H1 (cell line): ENCODE measurements at regions not wholly inside any gene's neighbourhood (a gene's known extent, or its start where the extent isn't known, plus 50 kb on each side); places are given as distances from the start of the nearest gene placed in this dataset.

Experiments
- CTCF ChIA-PET: fragments of 300-600 bp; sonication (Branson Sonifier 250); formaldehyde crosslinking; loops from one replicate; lab custom pipeline; 2021; ENCODE audit not compliant: partially characterized antibody; lab: Charles Lee
- POLR2A ChIA-PET: fragments of 300-600 bp; sonication (Branson Sonifier 250); formaldehyde crosslinking; loops from one replicate; lab custom pipeline; 2021; ENCODE audit warnings: inconsistent platforms; ENCODE audit not compliant: partially characterized antibody; lab: Charles Lee
- DNase-seq, 2 experiments: peaks; one replicate each; pipeline versions ENCODE4 v3.0.0 to v3.0.0-alpha.2; 2010 to 2022; ENCODE audit warnings: low spot score in 2 of 2, low read depth in 1 of 2, mixed read lengths in 1 of 2
- FAIRE-seq: peaks from 2 replicates; lab custom pipeline; 2011; peaks lifted over from hg19 to GRCh38; lab: Jason Lieb, UNC
- H2AFZ ChIP-seq: 2 replicates; pipeline ENCODE4 v1.8.1; 2012; ENCODE audit warnings: low read length, inconsistent platforms
- H2AK5ac ChIP-seq: 2 replicates; pipeline ENCODE4 v1.6.1; 2013; ENCODE audit warnings: low read depth, low read length
- H2BK120ac ChIP-seq: replicated peaks from 2 replicates; pipeline ENCODE3; 2013; ENCODE audit warnings: low read depth, low read length, inconsistent platforms
- H2BK12ac ChIP-seq: 2 replicates; pipeline ENCODE4 v1.6.1; 2013; ENCODE audit warnings: low read depth, low read length
- H2BK15ac ChIP-seq: 2 replicates; pipeline ENCODE4 v1.6.1; 2013; ENCODE audit warnings: low read length
- H2BK20ac ChIP-seq: 2 replicates; pipeline ENCODE4 v1.6.1; 2013; ENCODE audit warnings: low read length
- H2BK5ac ChIP-seq: 2 replicates; pipeline ENCODE4 v1.6.1; 2013; ENCODE audit warnings: low read depth, low read length
- H3K14ac ChIP-seq: 2 replicates; pipeline ENCODE4 v1.6.1; 2013; ENCODE audit warnings: inconsistent platforms; ENCODE audit not compliant: insufficient read length
- H3K18ac ChIP-seq: 2 replicates; pipeline ENCODE4 v1.6.1; 2013; ENCODE audit warnings: low read length; ENCODE audit errors: extremely low read depth
- H3K23ac ChIP-seq: 2 replicates; pipeline ENCODE4 v1.6.1; 2013; ENCODE audit warnings: inconsistent platforms; ENCODE audit not compliant: insufficient read length
- H3K23me2 ChIP-seq: 2 replicates; pipeline ENCODE4 v1.6.1; 2013; ENCODE audit warnings: low read depth, low read length
- H3K27ac ChIP-seq: 2 replicates; pipeline ENCODE4 v1.6.1; 2011; ENCODE audit warnings: low read depth, low read length, inconsistent platforms
- H3K27me3 ChIP-seq, 4 experiments: replicated peaks in 1 of 4; 1 replicate in 1 of 4; 2 replicates in 3 of 4; pipeline versions ENCODE4 v1.6.1 to v1.8.1; 2011 to 2013; ENCODE audit warnings: low read length in 3 of 4, mild to moderate bottlenecking in 3 of 4, inconsistent platforms in 2 of 4, mixed read lengths in 2 of 4, moderate library complexity in 1 of 4; ENCODE audit not compliant: control insufficient read depth in 3 of 4, insufficient read depth in 3 of 4; ENCODE audit errors: extremely low read depth in 1 of 4
- H3K36me3 ChIP-seq, 4 experiments: 2 replicates each; pipeline versions ENCODE4 v1.6.1 to v1.8.1; 2011 to 2013; ENCODE audit warnings: mild to moderate bottlenecking in 4 of 4, low read length in 3 of 4, moderate library complexity in 2 of 4, control low read depth in 1 of 4, inconsistent platforms in 1 of 4; ENCODE audit not compliant: insufficient read depth in 4 of 4, control insufficient read depth in 2 of 4
- H3K4ac ChIP-seq: replicated peaks from 2 replicates; pipeline ENCODE3; 2013; ENCODE audit warnings: low read length, low read depth, mixed read lengths, inconsistent platforms; ENCODE audit not compliant: insufficient read length
- H3K4me1 ChIP-seq, 4 experiments: replicated peaks in 1 of 4; 1 replicate in 1 of 4; 2 replicates in 3 of 4; pipeline versions ENCODE4 v1.6.1 to v1.8.1; 2011 to 2013; ENCODE audit warnings: low read length in 3 of 4, inconsistent platforms in 2 of 4, mixed read lengths in 1 of 4; ENCODE audit not compliant: insufficient read depth in 4 of 4, control insufficient read depth in 3 of 4
- H3K4me2 ChIP-seq, 2 experiments: 2 replicates each; pipeline versions ENCODE4 v1.6.1 to v1.8.1; 2011 to 2013; ENCODE audit warnings: low read depth in 2 of 2, low read length in 2 of 2, control low read depth in 1 of 2, inconsistent platforms in 1 of 2, mild to moderate bottlenecking in 1 of 2; ENCODE audit not compliant: insufficient read depth in 1 of 2
- H3K4me3 ChIP-seq, 4 experiments: fragments of 200-600, 300-600 bp in 1 of 4; sonication (generic), shearing (Covaris generic), sonication (Bioruptor Twin) in 1 of 4; 2 replicates each; pipeline versions ENCODE4 v1.5.1 to v1.8.1; 2011 to 2016; ENCODE audit warnings: low read length in 4 of 4, low read depth in 3 of 4, control low read depth in 2 of 4, inconsistent platforms in 2 of 4, mild to moderate bottlenecking in 2 of 4, mixed read lengths in 1 of 4, moderate library complexity in 1 of 4; ENCODE audit not compliant: insufficient read depth in 2 of 4; ENCODE audit errors: extremely low read depth in 1 of 4
- H3K56ac ChIP-seq: replicated peaks from 2 replicates; pipeline ENCODE3; 2013; ENCODE audit warnings: low read depth, mild to moderate bottlenecking, mixed read lengths, low read length, inconsistent platforms; ENCODE audit not compliant: insufficient read length
- H3K79me1 ChIP-seq: 2 replicates; pipeline ENCODE4 v1.6.1; 2013; ENCODE audit warnings: low read depth, low read length, control low read depth
- H3K79me2 ChIP-seq, 2 experiments: 2 replicates each; pipeline versions ENCODE4 v1.6.1 to v1.8.1; 2012 to 2013; ENCODE audit warnings: low read length in 2 of 2, mild to moderate bottlenecking in 2 of 2, inconsistent platforms in 1 of 2; ENCODE audit not compliant: insufficient read depth in 2 of 2, control insufficient read depth in 1 of 2
- H3K9ac ChIP-seq, 4 experiments: replicated peaks in 1 of 4; 1 replicate in 1 of 4; 2 replicates in 3 of 4; pipeline versions ENCODE4 v1.6.1 to v1.8.1; 2011 to 2013; ENCODE audit warnings: low read depth in 3 of 4, low read length in 3 of 4, control low read depth in 2 of 4, mild to moderate bottlenecking in 2 of 4, moderate library complexity in 2 of 4, inconsistent platforms in 1 of 4; ENCODE audit errors: extremely low read depth in 1 of 4
- H3K9me3 ChIP-seq, 2 experiments: 2 replicates each; pipeline versions ENCODE4 v1.6.1 to v1.8.1; 2012 to 2013; ENCODE audit warnings: mild to moderate bottlenecking in 2 of 2, moderate library complexity in 2 of 2, control low read depth in 1 of 2, inconsistent platforms in 1 of 2, low read depth in 1 of 2, low read length in 1 of 2, mixed read lengths in 1 of 2; ENCODE audit not compliant: insufficient read depth in 2 of 2
- H4K20me1 ChIP-seq, 2 experiments: replicated peaks in 1 of 2; 2 replicates each; pipeline versions ENCODE3 to v1.8.1; 2011 to 2013; ENCODE audit warnings: inconsistent platforms in 2 of 2, low read length in 2 of 2, mild to moderate bottlenecking in 1 of 2; ENCODE audit not compliant: insufficient read depth in 2 of 2, control insufficient read depth in 1 of 2
- H4K5ac ChIP-seq: 2 replicates; pipeline ENCODE4 v1.6.1; 2013; ENCODE audit warnings: low read length, low read depth, mixed read lengths, inconsistent platforms; ENCODE audit not compliant: insufficient read length
- H4K8ac ChIP-seq: 2 replicates; pipeline ENCODE4 v1.8.0; 2013; ENCODE audit warnings: mild to moderate bottlenecking, moderate library complexity, low read length, inconsistent platforms; ENCODE audit not compliant: insufficient read depth; ENCODE audit errors: extremely low read depth
- H4K91ac ChIP-seq: replicated peaks from 2 replicates; pipeline ENCODE3; 2013; ENCODE audit warnings: low read length, mixed read lengths, inconsistent platforms; ENCODE audit not compliant: insufficient read length
- E2F6 ChIP-seq: IDR thresholded peaks from 2 replicates; pipeline ENCODE4 v1.6.1; 2012; ENCODE audit warnings: inconsistent platforms
- KDM1A ChIP-seq: fragments of 200-600, 300-600 bp; sonication (generic); IDR thresholded peaks from 2 replicates; pipeline ENCODE4 v1.7.1; 2016; ENCODE audit warnings: mild to moderate bottlenecking, low read length, borderline replicate concordance
- NANOG ChIP-seq: IDR thresholded peaks from 2 replicates; pipeline ENCODE4 v1.6.1; 2011; ENCODE audit warnings: low read length, low read depth, mild to moderate bottlenecking, inconsistent platforms; ENCODE audit not compliant: insufficient read depth, poor library complexity, severe bottlenecking
- RAD21 ChIP-seq, 2 experiments: IDR thresholded peaks in 1 of 2; conservative IDR thresholded peaks in 1 of 2; 2 replicates each; pipeline ENCODE4 v1.6.1; 2011; ENCODE audit warnings: low read depth in 2 of 2, low read length in 2 of 2, improper control_type of control experiment in 1 of 2, inconsistent platforms in 1 of 2, mild to moderate bottlenecking in 1 of 2, moderate library complexity in 1 of 2
- RNF2 ChIP-seq: fragments of 200-900, 300-1000 bp; sonication (generic); IDR thresholded peaks from 2 replicates; pipeline ENCODE4 v1.7.1; 2016; ENCODE audit warnings: borderline replicate concordance, low read depth, mild to moderate bottlenecking, antibody characterized with exemption, low read length; ENCODE audit not compliant: poor library complexity, severe bottlenecking; ENCODE audit errors: missing control alignments
- TAF7 ChIP-seq: optimal IDR thresholded peaks from 2 replicates; pipeline ENCODE3; 2011; ENCODE audit warnings: low read depth, mild to moderate bottlenecking, inconsistent platforms, low read length, moderate library complexity, borderline replicate concordance
- WGBS, 2 experiments: shearing (Covaris generic) in 1 of 2; methylation state at CpG; one replicate each; pipeline versions ENCODE4 v1.1.6 to v1.1.7; 2013 to 2015; ENCODE audit warnings: low lambda C conversion rate in 2 of 2, mixed read lengths in 2 of 2, inconsistent platforms in 1 of 2, low coverage in 1 of 2, missing lambda C conversion rate in 1 of 2; ENCODE audit not compliant: insufficient replicate concordance in 2 of 2, insufficient coverage in 1 of 2, insufficient read length in 1 of 2; ENCODE audit errors: extremely low coverage in 1 of 2, missing lambda C conversion rate in 1 of 2; 5-methylcytosine and 5-hydroxymethylcytosine counted together

DNA sequence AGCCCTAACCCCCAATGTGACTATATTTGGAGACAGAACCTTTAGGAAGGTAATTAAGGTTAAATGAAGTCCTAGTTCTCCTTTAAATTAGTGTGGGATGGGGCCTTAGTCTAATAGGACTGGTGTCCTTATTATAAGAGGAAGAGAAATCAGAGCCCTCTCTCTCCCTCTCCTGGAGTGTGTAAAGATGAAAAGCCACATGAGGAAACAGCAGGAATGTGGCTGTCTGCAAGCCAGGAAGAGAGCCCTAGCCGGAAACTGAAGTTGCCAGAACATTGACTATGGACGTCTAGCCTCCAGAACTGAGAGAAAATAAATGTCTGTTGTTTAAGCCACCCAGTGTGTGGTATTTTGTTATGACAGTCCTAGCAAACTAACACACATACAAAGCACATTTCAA, 802.9 kb upstream of the AMELY start:
- WGBS, 2 experiments: no CpG with 5 or more reads among the region's 2 CpGs
- TF ChIP-seq KDM1A: no peak
- TF ChIP-seq TAF7: no peak
- TF ChIP-seq NANOG: no peak
- TF ChIP-seq RAD21 (IDR thresholded peaks at IDR 0.05 in 1 of 2, conservative IDR thresholded peaks at IDR 0.05 in 1 of 2; ENCODE audit: low read depth in 2 of 2, low read length in 2 of 2): no peak
- TF ChIP-seq RNF2: no peak
- no peak for TF ChIP-seq E2F6

More for the DNA sequence above, 802.9 kb upstream of the AMELY start:
- H3K18ac ChIP-seq: no peak overlapping the region
- H2BK20ac ChIP-seq: no peak overlapping the region
- H3K27ac ChIP-seq: no peak overlapping the region
- H3K4ac ChIP-seq: no peak overlapping the region
- no peaks in the 10 kb centered on the region for H3K79me2 ChIP-seq
- no peak overlapping the region for H4K8ac ChIP-seq
- ChIA-PET CTCF (no interaction called here), POLR2A (no interaction called here)
- no peaks in the 10 kb centered on the region for H3K36me3 ChIP-seq
- H3K27me3 ChIP-seq: no peaks in the 10 kb centered on the region
- H3K4me1 ChIP-seq: no peaks in the 10 kb centered on the region
- H3K9me3 ChIP-seq: peaks cover 0 to 3% of the 10 kb centered on the region in 2 experiments; a peak in 1 of 4 replicates
- no peak overlapping the region for H3K4me3 ChIP-seq
- no peak overlapping the region for H4K5ac ChIP-seq
- no peak overlapping the region for H4K91ac ChIP-seq
- no peak overlapping the region for H3K23ac ChIP-seq
- H2BK5ac ChIP-seq: no peak overlapping the region
- H2AFZ ChIP-seq: no peak overlapping the region
- no peak overlapping the region for H2AK5ac ChIP-seq
- H3K14ac ChIP-seq: no peak overlapping the region
- no peak overlapping the region for H2BK15ac ChIP-seq
- no peak overlapping the region for H3K4me2 ChIP-seq
- no peak for DNase-seq
- no peaks in the 10 kb centered on the region for H3K23me2 ChIP-seq
- no peak for FAIRE-seq
- no peak overlapping the region for H2BK12ac ChIP-seq
- no peak overlapping the region for H3K9ac ChIP-seq
- no peaks in the 10 kb centered on the region for H4K20me1 ChIP-seq
- no peaks in the 10 kb centered on the region for H3K79me1 ChIP-seq
- no peak overlapping the region for H2BK120ac ChIP-seq
- H3K56ac ChIP-seq: no peak overlapping the region
